ENCODE measurements at regions not wholly inside any gene's neighbourhood (a gene's known extent, or its start where the extent isn't known, plus 50 kb on each side); places are given as distances from the start of the nearest gene placed in this dataset.
"Not testable (repeated sequence)": the region's sequence is repeated elsewhere in the genome, so short reads cannot be mapped to it uniquely, and the experiment has no call there.

GRCh38 chr4:38411981-38412536, 251.9 kb upstream of the KLF3 start:
- 66 to 68% methylated on average over 5 of the region's 5 CpGs for WGBS, 2 donors
- TF ChIP-seq, protein P1, sequence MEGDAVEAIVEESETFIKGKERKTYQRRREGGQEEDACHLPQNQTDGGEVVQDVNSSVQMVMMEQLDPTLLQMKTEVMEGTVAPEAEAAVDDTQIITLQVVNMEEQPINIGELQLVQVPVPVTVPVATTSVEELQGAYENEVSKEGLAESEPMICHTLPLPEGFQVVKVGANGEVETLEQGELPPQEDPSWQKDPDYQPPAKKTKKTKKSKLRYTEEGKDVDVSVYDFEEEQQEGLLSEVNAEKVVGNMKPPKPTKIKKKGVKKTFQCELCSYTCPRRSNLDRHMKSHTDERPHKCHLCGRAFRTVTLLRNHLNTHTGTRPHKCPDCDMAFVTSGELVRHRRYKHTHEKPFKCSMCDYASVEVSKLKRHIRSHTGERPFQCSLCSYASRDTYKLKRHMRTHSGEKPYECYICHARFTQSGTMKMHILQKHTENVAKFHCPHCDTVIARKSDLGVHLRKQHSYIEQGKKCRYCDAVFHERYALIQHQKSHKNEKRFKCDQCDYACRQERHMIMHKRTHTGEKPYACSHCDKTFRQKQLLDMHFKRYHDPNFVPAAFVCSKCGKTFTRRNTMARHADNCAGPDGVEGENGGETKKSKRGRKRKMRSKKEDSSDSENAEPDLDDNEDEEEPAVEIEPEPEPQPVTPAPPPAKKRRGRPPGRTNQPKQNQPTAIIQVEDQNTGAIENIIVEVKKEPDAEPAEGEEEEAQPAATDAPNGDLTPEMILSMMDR (IDR thresholded peaks at IDR 0.05) = no peak
- TF ChIP-seq POLR2A (IDR thresholded peaks at IDR 0.05) = no peak
- H3K4me3 ChIP-seq (ENCODE audit: low read depth, poor library complexity, severe bottlenecking) = no peak overlapping the region
- intact Hi-C loops (cut with DNase I; ENCODE audit: low total_unique reads) = no loop called here
- DNase-seq (ENCODE audit: low spot score in 2 of 2) = no peak

GRCh38 chr4:38413524-38414341, 250.3 kb upstream of the KLF3 start:
- TF ChIP-seq, protein P1 (IDR thresholded peaks at IDR 0.05) = no peak
- DNase-seq (ENCODE audit: low spot score in 2 of 2) = no peak
- 78 to 86% methylated on average over 2 of the region's 2 CpGs for WGBS, 2 donors
- no peak overlapping the region for H3K4me3 ChIP-seq (ENCODE audit: low read depth, poor library complexity, severe bottlenecking)
- intact Hi-C loops (cut with DNase I; ENCODE audit: low total_unique reads) = no loop called here

DNA sequence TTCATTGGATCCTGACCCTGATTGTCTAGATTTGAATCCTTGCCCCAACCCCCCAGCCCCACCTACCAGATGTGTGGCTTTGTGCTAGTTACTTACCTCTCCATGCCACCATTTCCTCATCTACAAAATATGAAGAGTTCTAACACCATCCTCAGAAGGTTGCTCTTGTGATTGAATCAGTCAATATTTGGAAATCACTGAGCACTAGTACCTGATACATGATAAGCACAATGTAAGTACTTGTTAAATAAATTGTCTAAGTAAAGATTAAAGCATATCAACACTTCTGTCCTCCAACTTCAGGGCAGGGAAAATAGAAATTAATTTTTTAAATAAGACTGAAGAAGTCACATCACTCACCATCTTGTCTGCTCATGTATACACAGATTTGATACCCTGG, 249.6 kb upstream of the KLF3 start:
- DNase-seq (ENCODE audit: low spot score in 2 of 2) = no peak
- TF ChIP-seq POLR2A (IDR thresholded peaks at IDR 0.05) = no peak
- TF ChIP-seq, protein P1 (IDR thresholded peaks at IDR 0.05) = no peak
- intact Hi-C loops (cut with DNase I; ENCODE audit: low total_unique reads) = no loop called here
- no peak overlapping the region for H3K4me3 ChIP-seq (ENCODE audit: low read depth, poor library complexity, severe bottlenecking)

DNA sequence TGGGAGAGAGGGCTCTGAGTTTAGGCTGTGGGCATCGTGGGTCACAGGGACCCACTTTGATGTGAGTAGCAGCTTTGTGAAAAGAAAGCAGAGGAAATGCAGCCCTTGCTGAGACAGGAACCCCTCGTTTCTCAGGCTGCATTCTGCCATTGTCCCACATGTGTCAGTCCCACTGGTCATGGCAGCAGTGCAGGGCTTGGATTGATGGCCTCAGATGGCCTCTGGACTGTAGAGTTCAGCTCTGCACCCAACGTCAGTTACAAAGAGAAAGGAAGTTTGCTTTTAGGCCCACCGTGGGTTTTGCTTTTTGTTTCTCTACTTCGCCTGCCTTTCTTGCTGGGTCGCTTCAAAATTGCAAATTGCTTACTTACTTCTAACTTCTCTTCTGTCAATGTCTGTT, 248.3 kb upstream of the KLF3 start:
- 77 to 85% methylated on average over 6 of the region's 6 CpGs for WGBS, 2 donors
- TF ChIP-seq, protein P1 (IDR thresholded peaks at IDR 0.05) = no peak
- TF ChIP-seq POLR2A (IDR thresholded peaks at IDR 0.05) = no peak
- intact Hi-C loops (cut with DNase I; ENCODE audit: low total_unique reads) = no loop called here
- no peak for DNase-seq (ENCODE audit: low spot score in 2 of 2)
- H3K4me3 ChIP-seq (ENCODE audit: low read depth, poor library complexity, severe bottlenecking) = no peak overlapping the region

GRCh38 chr4:38416450-38417014, 247.5 kb upstream of the KLF3 start:
- WGBS, 2 donors = 95 to 100% methylated on average over 1 of the region's 1 CpG
- no peak for TF ChIP-seq POLR2A (IDR thresholded peaks at IDR 0.05)
- TF ChIP-seq, protein P1 (IDR thresholded peaks at IDR 0.05) = no peak
- H3K4me3 ChIP-seq (ENCODE audit: low read depth, poor library complexity, severe bottlenecking) = no peak overlapping the region
- intact Hi-C loops (cut with DNase I; ENCODE audit: low total_unique reads) = no loop called here
- no peak for DNase-seq (ENCODE audit: low spot score in 2 of 2)

- intact Hi-C loops (cut with DNase I; ENCODE audit: low total_unique reads); H3K4me3 ChIP-seq (ENCODE audit: low read depth, poor library complexity, severe bottlenecking); DNase-seq (ENCODE audit: low spot score in 2 of 2): not testable (repeated sequence)
- 54 to 86% methylated on average over 4 of the region's 4 CpGs for WGBS, 2 donors
These were observed 243.7 kb upstream of the KLF3 start for GRCh38 chr4:38420254-38420653.
